LNCAP (cell line): ENCODE measurements at regions not wholly inside any gene's neighbourhood (a gene's known extent, or its start where the extent isn't known, plus 50 kb on each side); places are given as distances from the start of the nearest gene placed in this dataset.

Experiments
- CTCF ChIP-seq: fragments of 450-650 bp; IDR thresholded peaks from 2 replicates; pipeline ENCODE4 v1.5.1; 2017; ENCODE audit warnings: mild to moderate bottlenecking

DNA sequence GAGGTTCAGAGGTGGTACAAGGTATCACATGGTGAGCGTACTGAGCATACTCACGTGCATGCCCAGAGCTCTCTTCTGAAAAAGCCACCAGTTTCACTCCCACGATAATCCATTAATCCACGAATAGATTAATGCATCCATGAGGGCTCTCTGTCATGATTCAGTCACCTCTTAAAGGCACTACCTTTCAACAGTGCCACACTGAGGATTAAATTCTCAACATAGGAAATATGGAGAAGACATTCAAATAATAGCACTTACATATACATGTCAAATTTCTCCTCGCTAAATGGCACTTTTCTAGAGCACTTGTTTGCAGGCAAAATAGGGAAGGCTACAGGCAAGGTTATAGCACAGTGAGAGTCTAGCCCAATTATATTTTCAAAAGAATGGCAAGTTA, 825.9 kb downstream of the TRIB2 start:
- no peak for TF ChIP-seq CTCF

DNA sequence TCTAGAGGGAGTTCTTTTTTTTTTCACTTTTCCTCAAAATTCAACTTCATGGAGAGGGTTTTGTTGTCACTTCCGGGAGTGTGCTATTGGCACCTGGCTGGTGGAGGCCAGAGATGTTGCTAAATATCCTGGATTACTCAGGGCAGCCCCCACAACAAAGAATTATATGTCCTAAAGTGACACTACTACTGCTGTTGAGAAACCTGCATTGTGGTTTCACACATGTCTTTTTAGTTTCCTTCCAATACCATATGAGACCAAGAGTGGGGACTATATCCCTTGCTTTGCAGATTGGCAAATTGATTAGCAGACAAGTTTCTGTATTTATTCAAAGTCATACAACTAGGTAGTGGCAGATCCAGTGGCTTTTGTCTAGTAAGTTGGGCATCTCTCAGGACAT, 826.8 kb downstream of the TRIB2 start:
- no peak for TF ChIP-seq CTCF

- no peak for TF ChIP-seq CTCF
Measured at GRCh38 chr2:13545320-13545719, 828.6 kb downstream of the TRIB2 start.

- TF ChIP-seq CTCF = no peak
Measured at GRCh38 chr2:13546131-13546530, 829.4 kb downstream of the TRIB2 start.

GRCh38 chr2:13550285-13551231, 833.8 kb downstream of the TRIB2 start:
- TF ChIP-seq CTCF = no peak

DNA sequence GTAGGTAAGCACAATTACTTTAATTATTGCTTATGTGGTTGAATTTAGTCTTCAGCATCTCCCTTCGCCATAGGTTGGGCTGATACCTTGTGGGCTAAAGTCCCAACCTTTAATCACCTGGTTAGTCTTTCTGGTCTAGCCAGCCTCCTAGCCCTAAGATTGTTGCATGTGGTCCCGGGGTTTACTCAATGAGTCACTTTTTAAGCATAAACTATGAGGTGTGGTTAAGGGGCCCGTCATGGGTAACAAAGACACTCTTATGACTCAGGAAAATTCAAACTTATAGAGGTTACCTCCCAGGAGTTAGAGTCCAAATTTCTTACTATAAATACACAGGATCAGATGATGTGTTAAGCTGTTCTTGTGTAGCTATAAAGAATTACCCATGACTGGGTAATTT, 841.6 kb downstream of the TRIB2 start:
- no peak for TF ChIP-seq CTCF

DNA sequence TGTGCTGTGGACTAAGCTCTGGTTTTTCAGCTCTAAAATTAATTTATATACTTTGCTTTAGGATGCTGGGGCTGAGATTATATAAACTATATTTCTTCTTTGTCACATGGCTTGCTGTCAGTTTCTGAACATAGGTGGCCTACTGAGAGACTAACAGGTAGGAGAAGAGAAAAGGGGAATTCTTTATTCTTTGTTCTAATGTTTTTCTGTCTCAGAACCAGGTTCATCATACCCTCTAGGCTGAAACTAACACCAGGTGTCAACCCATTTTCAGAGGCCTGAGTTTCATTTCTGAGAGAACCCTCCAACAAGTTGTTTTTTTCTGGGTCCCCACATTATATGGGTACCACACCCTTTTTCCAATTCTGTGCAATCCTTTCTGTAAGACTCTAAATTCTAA, 843.6 kb downstream of the TRIB2 start:
- TF ChIP-seq CTCF = no peak
